Activated naive CD4-positive, alpha-beta T cell treated with anti-CD3 and anti-CD28 coated beads, Interleukin-2, amount 50 U/mL, for 24 hours (primary cell): ENCODE measurements at regions not wholly inside any gene's neighbourhood (a gene's known extent, or its start where the extent isn't known, plus 50 kb on each side); places are given as distances from the start of the nearest gene placed in this dataset.

Experiments used
- H3K27ac Mint-ChIP-seq: one replicate; pipeline ENCODE4 v1.8.0; 2021; ENCODE audit warnings: mild to moderate bottlenecking, mixed read lengths
- H3K27me3 Mint-ChIP-seq: one replicate; pipeline ENCODE4 v1.8.0; 2021; ENCODE audit warnings: mixed read lengths
- H3K36me3 Mint-ChIP-seq: one replicate; pipeline ENCODE4 v1.8.0; 2021; ENCODE audit warnings: mixed read lengths
- H3K4me1 Mint-ChIP-seq: one replicate; pipeline ENCODE4 v1.8.0; 2021; ENCODE audit warnings: mixed read lengths
- H3K4me3 Mint-ChIP-seq: one replicate; pipeline ENCODE4 v1.8.0; 2021; ENCODE audit warnings: mild to moderate bottlenecking, mixed read lengths
- H3K9me3 Mint-ChIP-seq: one replicate; pipeline ENCODE4 v1.8.0; 2021; ENCODE audit warnings: mixed read lengths

DNA sequence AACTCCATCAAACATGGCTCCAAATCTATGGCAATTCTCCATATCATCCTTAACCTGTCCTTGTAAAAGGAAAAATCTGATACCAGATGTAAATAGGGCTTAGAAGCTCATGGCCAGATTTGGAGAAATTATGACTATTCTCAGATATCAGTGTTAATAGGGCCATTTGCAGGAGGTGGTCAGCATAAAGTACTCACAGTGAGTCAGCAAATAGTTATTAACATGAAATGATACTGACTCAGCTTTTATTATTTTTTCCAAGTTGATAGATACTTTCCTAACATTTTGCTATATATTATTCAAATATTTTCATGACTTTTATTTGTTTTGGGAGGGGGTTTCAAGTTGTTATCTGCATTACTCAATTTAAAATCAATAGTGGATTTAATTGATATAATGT lies 255.8 kb downstream of the MFSD1 start:
- Mint-ChIP-seq H3K4me1 (no peaks in the 10 kb centered on the region), H3K4me3 (no peak overlapping the region), H3K9me3 (peaks cover 5% of the 10 kb centered on the region), H3K27me3 (no peaks in the 10 kb centered on the region), H3K27ac (no peak overlapping the region), H3K36me3 (no peaks in the 10 kb centered on the region)

DNA sequence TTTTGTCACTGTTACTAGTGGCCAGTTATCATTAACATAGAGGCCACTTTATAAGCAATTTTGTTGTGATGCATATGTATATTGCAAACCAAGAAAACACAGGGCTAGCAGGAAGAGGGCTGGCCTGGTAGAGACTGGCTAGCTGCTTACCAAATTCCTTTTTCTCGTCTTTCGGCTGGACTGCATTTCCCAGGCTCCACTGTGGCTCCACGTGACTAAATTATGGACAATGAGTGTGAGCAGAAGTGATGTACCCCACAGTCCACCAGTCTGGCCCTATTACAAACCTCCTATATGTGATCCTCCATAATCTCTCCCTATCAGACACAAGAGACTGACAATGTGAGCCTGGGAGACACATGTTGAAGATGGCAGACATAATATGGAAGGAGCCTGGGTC lies 257.0 kb downstream of the MFSD1 start:
- H3K4me1 Mint-ChIP-seq = no peaks in the 10 kb centered on the region
- H3K9me3 Mint-ChIP-seq = peaks cover 5% of the 10 kb centered on the region
- H3K27ac Mint-ChIP-seq = no peak overlapping the region
- no peak overlapping the region for H3K4me3 Mint-ChIP-seq
- no peaks in the 10 kb centered on the region for H3K27me3 Mint-ChIP-seq
- no peaks in the 10 kb centered on the region for H3K36me3 Mint-ChIP-seq

DNA sequence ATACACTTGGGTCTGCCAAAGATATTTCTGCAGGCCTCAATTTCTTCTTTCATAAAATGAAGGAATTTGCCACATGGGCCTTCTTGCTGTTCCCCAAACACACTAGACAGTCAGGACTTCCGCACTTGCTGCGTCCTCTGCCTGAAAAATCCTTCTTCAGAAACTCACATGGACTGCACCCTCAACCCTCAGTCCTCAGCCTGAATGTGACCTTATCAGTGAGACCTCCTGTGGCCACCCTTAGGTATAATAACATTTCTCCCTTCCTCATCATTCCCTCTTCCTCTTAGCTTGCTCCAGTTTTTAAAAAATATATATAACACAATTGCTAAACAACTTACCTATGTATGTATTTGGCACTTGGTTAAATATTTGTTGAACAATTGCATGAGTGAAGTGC lies 257.5 kb downstream of the MFSD1 start:
- Mint-ChIP-seq H3K27ac (no peak overlapping the region), H3K4me1 (no peaks in the 10 kb centered on the region), H3K9me3 (peaks cover 1% of the 10 kb centered on the region), H3K4me3 (no peak overlapping the region), H3K27me3 (no peaks in the 10 kb centered on the region), H3K36me3 (no peaks in the 10 kb centered on the region)

DNA sequence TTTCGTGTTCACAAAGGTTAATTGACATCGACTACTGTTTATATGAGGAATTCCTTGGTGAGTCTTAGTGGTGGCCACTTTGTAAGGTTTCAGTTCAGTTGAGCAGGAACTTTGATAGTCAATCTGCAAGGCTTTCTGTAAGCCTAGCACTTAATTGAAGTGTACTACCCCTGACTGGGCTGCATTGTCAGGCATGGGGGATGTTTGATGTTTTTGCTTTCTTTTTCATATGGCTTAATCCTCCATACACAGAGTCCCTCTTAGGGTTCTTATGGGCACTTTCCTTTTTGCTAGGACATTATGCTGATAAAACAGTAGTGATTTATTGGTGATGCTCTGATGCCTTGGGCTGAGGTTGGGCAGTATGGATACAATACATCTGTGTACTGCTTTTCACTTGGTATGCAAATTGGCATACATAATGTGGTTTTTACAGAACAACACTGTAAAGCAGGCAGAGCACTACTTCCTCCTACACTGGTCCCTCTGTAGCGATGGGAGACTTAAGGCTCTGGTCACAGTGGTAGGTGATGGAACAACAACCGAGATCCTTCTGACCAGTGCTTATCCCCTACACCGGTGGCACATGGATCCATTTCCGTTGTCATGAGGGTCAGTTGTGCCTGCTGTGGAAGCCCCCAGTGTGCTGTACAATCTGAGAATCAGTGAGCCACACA lies 261.0 kb downstream of the MFSD1 start:
- Mint-ChIP-seq H3K9me3 (no peaks in the 10 kb centered on the region), H3K4me1 (no peaks in the 10 kb centered on the region), H3K27ac (no peak overlapping the region), H3K36me3 (no peaks in the 10 kb centered on the region), H3K27me3 (no peaks in the 10 kb centered on the region), H3K4me3 (no peak overlapping the region)

DNA sequence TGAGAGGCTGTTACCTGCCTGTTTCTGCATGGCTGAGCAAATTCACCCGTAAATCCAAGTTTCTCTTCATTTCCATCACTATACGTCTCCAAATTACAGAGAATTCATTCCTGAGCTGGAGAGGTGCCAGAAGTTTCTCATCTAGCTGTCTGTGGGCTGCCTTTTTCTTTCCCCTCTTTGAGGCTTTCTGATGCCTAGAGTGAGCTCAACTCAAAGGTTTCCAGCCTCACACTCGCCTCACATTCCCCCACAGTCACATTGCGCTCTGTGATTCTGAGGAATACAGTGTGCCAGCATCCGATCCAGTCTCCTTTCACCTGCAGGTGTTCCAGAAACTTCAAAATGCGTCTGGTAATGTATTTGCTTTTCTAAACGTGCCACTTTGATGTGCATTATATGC lies 267.2 kb downstream of the MFSD1 start, which contains the start of gene IQCJ:
TSS of gene IQCJ (plus strand) at position 229 of the 400 bp plus-strand sequence.
- Mint-ChIP-seq H3K4me1 (no peaks in the 10 kb centered on the region), H3K9me3 (no peaks in the 10 kb centered on the region), H3K4me3 (no peak within 1 kb of the TSS), H3K27me3 (peaks cover 1% of the 10 kb centered on the region), H3K36me3 (no peaks in the 10 kb centered on the region), H3K27ac (no peak within 1 kb of the TSS)

DNA sequence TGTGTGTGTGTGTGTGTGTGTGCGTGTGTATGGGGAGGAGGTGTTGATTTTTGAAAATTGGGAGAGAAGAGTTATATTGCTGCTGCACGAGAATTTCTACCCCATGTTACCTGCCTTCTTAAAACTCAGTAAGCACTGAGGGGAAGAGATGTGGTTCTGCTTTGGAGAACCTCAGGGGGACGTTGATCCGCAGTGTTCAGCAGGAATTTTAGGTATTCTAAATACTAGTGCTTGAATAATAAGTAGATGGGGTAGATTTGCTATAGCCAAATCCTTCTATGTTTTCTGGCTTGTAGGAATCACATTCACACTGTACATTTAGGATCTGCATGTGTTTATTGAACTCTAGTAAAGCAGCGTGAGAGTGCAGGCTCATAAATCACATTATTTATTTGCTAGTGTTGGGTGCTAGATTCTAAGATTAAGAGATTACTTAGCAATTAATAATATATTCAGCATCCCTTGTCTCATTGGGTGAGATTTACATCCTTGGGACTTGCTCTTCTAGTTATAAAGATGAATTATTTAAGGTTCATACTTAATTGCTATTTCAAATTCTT lies 268.1 kb downstream of the MFSD1 start:
- H3K36me3 Mint-ChIP-seq = no peaks in the 10 kb centered on the region

DNA sequence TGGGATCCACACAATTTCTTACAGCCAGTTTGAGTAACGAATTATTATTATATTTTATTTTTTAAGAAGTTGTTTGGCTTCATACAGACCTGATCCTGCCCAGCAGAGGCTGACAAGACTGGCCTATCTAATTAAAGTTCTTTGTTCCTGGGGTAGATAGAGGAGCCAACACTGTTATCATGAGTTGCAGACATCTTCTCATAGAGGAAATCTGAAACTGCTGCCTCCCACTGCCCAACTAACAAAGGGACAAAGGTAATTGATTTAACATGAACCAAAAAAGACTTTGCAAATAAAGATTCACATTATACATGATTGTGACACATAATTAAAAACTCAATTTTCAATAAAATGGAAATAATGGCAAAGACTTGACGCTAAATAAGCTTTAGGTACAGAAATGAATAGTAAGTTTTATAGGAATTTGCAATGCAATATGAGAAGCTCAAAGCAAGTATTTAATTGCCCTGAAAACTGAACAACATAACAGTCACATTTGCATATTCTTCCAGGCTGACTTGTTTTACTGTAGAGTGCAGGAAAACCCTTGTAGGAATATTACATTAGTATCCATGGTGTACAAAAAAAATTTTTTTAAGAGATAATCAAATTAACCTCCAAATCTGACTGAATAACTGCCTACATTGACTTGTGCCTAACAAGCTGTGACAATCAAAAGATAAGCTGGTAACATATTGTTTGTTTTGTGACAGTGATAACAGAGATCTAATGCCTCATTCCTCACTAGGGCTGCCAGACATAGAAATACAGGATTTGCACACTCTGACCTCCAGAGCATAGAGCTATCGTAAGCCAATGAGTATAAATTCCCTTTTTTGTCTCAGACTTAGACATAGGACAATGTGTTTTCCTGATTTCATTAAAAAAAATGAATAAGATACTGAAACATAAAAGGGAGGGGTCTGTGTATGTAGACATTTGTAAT lies 273.2 kb downstream of the MFSD1 start:
- no peaks in the 10 kb centered on the region for H3K4me1 Mint-ChIP-seq
- H3K27me3 Mint-ChIP-seq = no peaks in the 10 kb centered on the region
- H3K4me3 Mint-ChIP-seq = no peak overlapping the region
- no peak overlapping the region for H3K27ac Mint-ChIP-seq
- H3K36me3 Mint-ChIP-seq = no peaks in the 10 kb centered on the region
- no peaks in the 10 kb centered on the region for H3K9me3 Mint-ChIP-seq

More for the DNA sequence above, 268.1 kb downstream of the MFSD1 start:
- Mint-ChIP-seq H3K27ac (no peak overlapping the region), H3K4me1 (no peaks in the 10 kb centered on the region), H3K9me3 (no peaks in the 10 kb centered on the region), H3K27me3 (peaks cover 1% of the 10 kb centered on the region), H3K4me3 (no peak overlapping the region)

DNA sequence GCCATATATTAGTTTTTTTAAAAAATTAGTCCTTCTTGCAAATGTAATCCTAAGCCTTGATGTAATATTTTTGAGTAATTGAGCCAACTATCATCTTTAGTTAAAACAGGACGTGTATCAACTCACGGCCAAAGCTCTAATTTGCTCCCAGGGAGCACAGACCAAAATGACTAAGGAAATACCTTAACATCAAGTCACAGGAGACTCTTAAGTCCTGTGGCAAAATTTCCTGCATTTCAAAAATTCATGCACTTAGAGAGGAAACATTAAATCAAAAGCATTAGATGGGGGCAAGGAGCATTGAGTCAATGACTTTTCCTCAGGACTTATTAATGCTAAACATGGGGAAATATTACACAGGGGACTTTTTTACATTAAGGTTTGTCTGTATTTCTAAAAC lies 276.0 kb downstream of the MFSD1 start:
- Mint-ChIP-seq H3K27me3 (no peaks in the 10 kb centered on the region), H3K9me3 (no peaks in the 10 kb centered on the region), H3K4me3 (no peak overlapping the region), H3K4me1 (no peaks in the 10 kb centered on the region), H3K36me3 (no peaks in the 10 kb centered on the region), H3K27ac (no peak overlapping the region)

DNA sequence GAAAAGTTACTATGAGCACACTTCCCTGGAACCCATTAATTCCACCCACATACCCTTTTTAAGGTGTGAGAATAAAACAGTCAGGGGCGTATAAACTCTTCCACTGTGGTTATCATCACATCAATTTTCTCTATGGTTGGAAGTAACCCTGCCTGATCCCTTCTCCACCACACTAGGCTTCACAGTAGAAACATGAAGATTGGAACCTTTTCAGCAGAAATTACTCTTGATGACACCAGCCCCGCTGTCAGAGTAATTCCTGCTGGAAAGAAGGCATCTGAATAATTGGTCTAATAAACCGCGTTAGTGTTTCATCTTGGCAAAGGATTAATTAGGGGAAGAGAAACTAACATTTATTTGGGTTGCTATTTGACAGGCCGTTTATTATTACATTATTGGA lies 278.4 kb downstream of the MFSD1 start:
- Mint-ChIP-seq H3K27ac (no peak overlapping the region), H3K9me3 (peaks cover 7% of the 10 kb centered on the region), H3K36me3 (no peaks in the 10 kb centered on the region), H3K4me1 (no peaks in the 10 kb centered on the region), H3K27me3 (no peaks in the 10 kb centered on the region), H3K4me3 (no peak overlapping the region)

DNA sequence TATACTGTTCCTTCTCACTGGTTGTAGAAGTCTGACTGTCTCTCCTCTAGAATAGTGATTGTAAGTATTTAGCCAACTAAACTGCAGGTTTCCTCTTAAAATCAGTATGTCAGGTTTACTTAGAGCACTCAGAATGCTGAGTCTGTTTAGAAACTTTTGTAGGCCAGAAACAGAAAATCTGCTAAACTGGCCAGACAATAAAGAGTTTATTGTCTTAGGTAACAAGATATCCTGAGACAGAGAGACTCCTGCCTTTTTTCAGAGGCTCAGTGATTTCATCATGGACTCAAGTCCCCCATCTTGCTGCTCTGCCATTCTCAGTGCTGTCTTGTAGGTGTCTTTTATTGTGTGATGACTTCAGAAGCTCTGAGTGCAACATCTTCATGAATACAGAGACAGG lies 279.0 kb downstream of the MFSD1 start:
- Mint-ChIP-seq H3K4me1 (no peaks in the 10 kb centered on the region), H3K27me3 (no peaks in the 10 kb centered on the region)

DNA sequence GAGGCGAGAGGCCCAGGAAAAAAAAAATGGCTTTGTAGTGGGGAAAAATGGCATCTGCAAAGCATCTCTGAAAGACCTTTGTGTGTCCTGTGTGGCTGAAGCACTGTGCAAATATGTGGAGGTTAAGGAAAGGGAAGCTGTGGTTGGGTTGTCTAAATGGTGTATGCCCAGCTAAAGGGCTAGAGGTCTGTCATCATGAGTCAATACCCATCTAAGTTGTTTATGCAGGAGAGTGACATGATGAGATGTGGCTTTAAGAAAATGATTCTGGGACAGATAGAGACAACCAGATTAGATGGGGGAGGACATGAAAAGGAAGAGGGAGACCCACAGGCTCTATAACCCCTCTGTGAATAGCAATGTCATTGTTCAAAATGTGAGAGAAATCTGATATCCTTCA lies 280.7 kb downstream of the MFSD1 start:
- no peaks in the 10 kb centered on the region for H3K4me1 Mint-ChIP-seq
- H3K36me3 Mint-ChIP-seq = no peaks in the 10 kb centered on the region
- H3K9me3 Mint-ChIP-seq = peaks cover 7% of the 10 kb centered on the region
- no peak overlapping the region for H3K27ac Mint-ChIP-seq
- no peak overlapping the region for H3K4me3 Mint-ChIP-seq
- H3K27me3 Mint-ChIP-seq = no peaks in the 10 kb centered on the region

More for the DNA sequence above, 279.0 kb downstream of the MFSD1 start:
- H3K27ac Mint-ChIP-seq = no peak overlapping the region
- no peaks in the 10 kb centered on the region for H3K36me3 Mint-ChIP-seq
- peaks cover 7% of the 10 kb centered on the region for H3K9me3 Mint-ChIP-seq
- no peak overlapping the region for H3K4me3 Mint-ChIP-seq

DNA sequence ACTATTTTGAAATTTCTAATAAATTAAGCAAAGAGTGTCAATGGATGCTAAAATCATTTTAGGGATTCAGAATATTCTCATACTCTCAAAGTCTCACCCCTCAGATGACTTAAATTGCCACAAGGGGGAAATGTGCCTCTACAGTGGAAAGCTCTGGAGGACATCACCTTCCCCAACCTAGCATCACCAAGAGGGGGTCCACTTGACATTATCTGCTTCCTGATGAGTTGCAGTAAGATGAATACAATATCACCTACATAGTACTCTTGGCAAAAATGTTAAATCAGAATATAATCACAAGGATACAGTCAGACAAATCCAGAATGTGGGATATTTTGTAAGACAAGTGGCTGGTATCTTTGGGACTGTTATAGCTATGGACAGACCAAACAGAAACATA lies 290.1 kb downstream of the MFSD1 start:
- Mint-ChIP-seq H3K9me3 (no peaks in the 10 kb centered on the region), H3K4me1 (no peaks in the 10 kb centered on the region)

DNA sequence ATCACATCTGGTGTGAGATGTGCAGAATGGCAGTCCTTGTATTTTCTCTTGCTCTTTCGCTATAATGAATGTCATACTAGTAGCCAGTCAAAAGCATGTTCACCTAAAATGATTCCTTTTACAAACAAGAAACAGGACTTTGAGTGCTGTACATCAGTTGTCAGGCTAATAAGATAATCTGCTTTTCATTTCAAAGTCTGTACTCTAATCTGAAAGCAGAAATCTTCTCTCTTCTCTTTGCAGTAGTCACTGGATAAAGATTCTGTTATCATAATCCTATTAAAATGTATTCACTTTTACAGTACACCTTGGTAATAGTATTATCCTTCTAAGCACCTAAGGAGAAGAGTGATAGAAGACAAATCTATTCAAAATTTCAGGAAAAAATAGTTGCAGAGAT lies 300.1 kb downstream of the MFSD1 start:
- H3K36me3 Mint-ChIP-seq = no peaks in the 10 kb centered on the region
- H3K4me3 Mint-ChIP-seq = no peak overlapping the region
- H3K4me1 Mint-ChIP-seq = no peaks in the 10 kb centered on the region
- no peaks in the 10 kb centered on the region for H3K27me3 Mint-ChIP-seq
- no peak overlapping the region for H3K27ac Mint-ChIP-seq
- no peaks in the 10 kb centered on the region for H3K9me3 Mint-ChIP-seq

More for the DNA sequence above, 290.1 kb downstream of the MFSD1 start:
- no peaks in the 10 kb centered on the region for H3K27me3 Mint-ChIP-seq
- H3K27ac Mint-ChIP-seq = no peak overlapping the region
- H3K4me3 Mint-ChIP-seq = no peak overlapping the region
- no peaks in the 10 kb centered on the region for H3K36me3 Mint-ChIP-seq

DNA sequence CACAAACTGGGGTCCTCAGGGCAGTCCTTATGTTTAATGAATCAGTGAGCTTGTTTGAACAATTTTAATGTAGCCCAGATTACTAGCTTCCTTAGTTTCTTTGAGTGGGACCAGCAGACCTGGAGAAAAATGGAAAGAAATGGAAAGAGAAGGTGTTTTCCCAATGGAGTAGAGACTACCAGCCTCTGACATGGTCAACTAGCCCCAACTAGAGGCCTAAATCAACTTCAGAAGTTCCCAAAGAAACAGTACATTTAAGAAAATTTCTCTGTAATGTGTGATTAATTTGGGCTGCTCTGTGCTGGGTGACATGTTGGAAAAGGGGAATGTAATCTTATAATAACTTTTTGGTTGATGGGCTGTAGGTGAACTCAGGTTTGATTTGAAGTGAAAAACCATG lies 310.9 kb downstream of the MFSD1 start:
- H3K36me3 Mint-ChIP-seq = no peaks in the 10 kb centered on the region
- no peak overlapping the region for H3K4me3 Mint-ChIP-seq
- no peaks in the 10 kb centered on the region for H3K9me3 Mint-ChIP-seq
- H3K4me1 Mint-ChIP-seq = no peaks in the 10 kb centered on the region
- no peaks in the 10 kb centered on the region for H3K27me3 Mint-ChIP-seq
- H3K27ac Mint-ChIP-seq = no peak overlapping the region

DNA sequence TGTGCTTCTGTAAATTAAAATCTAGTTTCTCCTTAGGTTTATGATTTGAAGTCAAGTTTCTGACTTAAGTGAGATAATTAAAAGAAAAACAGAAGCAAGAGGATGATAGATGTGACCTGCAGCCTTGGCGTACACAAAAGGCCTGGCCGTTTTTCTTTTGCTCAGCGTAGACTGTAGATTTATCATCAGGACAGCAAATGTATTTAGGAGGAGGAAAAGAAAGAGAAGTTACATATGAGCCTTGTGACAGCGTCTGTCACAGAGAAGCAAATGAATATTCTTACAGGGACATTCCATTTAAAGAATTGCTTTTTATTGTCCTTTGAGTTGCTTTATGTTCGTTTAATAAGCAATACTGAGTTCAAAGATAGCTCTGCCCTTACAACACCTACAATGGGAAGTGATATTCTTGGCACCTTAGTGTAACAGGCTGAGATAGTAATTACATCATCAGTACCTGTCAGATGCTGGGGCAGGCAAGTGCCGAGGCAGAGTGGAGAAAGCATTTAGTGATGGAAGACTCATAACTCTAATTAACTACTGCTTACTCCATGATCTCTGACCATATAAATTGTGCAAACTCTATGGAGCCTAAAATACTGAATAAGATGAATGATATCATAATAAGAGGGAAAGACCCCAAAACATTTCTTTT lies 311.5 kb downstream of the MFSD1 start:
- no peaks in the 10 kb centered on the region for H3K9me3 Mint-ChIP-seq
- no peak overlapping the region for H3K4me3 Mint-ChIP-seq
- no peaks in the 10 kb centered on the region for H3K36me3 Mint-ChIP-seq
- no peaks in the 10 kb centered on the region for H3K4me1 Mint-ChIP-seq
- no peaks in the 10 kb centered on the region for H3K27me3 Mint-ChIP-seq
- H3K27ac Mint-ChIP-seq = no peak overlapping the region
